ENCODE measurements at regions not wholly inside any gene's neighbourhood (a gene's known extent, or its start where the extent isn't known, plus 50 kb on each side); places are given as distances from the start of the nearest gene placed in this dataset.

DNA sequence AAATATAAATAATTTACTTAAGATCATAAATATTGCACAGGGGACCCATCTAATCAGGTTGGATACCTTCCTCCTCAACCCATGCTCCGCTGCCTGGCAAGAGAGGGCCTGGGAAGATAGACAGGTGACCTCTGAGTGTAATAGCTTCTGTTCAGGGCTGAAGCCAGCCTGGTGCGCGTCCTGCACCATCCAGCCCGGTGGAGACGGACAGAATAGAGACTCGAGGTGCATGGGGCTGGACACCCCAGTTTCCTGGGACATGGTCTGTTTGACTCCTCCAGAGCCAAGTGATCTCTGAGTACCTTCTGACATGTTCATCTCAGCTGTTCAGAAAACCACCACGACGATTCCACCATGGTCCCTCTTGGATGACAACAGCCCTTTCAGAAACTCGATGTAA, 209.3 kb upstream of the MYT1L start:
- TF ChIP-seq, protein P1, sequence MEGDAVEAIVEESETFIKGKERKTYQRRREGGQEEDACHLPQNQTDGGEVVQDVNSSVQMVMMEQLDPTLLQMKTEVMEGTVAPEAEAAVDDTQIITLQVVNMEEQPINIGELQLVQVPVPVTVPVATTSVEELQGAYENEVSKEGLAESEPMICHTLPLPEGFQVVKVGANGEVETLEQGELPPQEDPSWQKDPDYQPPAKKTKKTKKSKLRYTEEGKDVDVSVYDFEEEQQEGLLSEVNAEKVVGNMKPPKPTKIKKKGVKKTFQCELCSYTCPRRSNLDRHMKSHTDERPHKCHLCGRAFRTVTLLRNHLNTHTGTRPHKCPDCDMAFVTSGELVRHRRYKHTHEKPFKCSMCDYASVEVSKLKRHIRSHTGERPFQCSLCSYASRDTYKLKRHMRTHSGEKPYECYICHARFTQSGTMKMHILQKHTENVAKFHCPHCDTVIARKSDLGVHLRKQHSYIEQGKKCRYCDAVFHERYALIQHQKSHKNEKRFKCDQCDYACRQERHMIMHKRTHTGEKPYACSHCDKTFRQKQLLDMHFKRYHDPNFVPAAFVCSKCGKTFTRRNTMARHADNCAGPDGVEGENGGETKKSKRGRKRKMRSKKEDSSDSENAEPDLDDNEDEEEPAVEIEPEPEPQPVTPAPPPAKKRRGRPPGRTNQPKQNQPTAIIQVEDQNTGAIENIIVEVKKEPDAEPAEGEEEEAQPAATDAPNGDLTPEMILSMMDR (IDR thresholded peaks at IDR 0.05) = no peak
- TF ChIP-seq EZH2 (IDR thresholded peaks at IDR 0.05; ENCODE audit: borderline replicate concordance, insufficient read depth, low read depth, low read length, poor library complexity, severe bottlenecking) = no peak
